Sigmoid colon (tissue), 6 donors: ENCODE measurements at regions not wholly inside any gene's neighbourhood (a gene's known extent, or its start where the extent isn't known, plus 50 kb on each side); places are given as distances from the start of the nearest gene placed in this dataset.
A peak's percentile ranks its signal among the peaks of the same experiment; 100 is the strongest.

Source experiments
- DNase-seq: peaks from one replicate; pipeline ENCODE4 v3.0.0-alpha.2; 2019
- H3K27ac ChIP-seq, 4 donors: fragments of 200-600 bp; sonication (generic); one replicate each; pipeline ENCODE4 v1.5.1; 2016 to 2019; ENCODE audit warnings: mild to moderate bottlenecking in 1 of 4
- H3K27me3 ChIP-seq, 3 donors: fragments of 200-600 bp; sonication (generic); one replicate each; pipeline ENCODE4 v1.5.1; 2019; ENCODE audit warnings: mild to moderate bottlenecking in 1 of 3
- H3K36me3 ChIP-seq, 4 donors: fragments of 200-600 bp; sonication (generic); one replicate each; pipeline ENCODE4 v1.5.1; 2016 to 2019
- H3K4me1 ChIP-seq, 4 donors: fragments of 200-600 bp; sonication (generic); one replicate each; pipeline ENCODE4 v1.5.1; 2017 to 2019
- H3K4me3 ChIP-seq, 4 donors: fragments of 200-600 bp; sonication (generic); one replicate each; pipeline ENCODE4 v1.5.1; 2017 to 2019; ENCODE audit warnings: mild to moderate bottlenecking in 2 of 4, moderate library complexity in 1 of 4
- H3K9me3 ChIP-seq, 4 donors: fragments of 200-600 bp in 3 of 4; sonication (generic) in 3 of 4; one replicate each; pipeline versions ENCODE4 v1.5.1 to v1.6.1; 2013 to 2019
- EP300 ChIP-seq, 4 donors: sonication (generic); formaldehyde crosslinking; IDR thresholded peaks; one replicate each; pipeline ENCODE4 v1.6.1; 2017; ENCODE audit warnings: antibody characterized with exemption in 4 of 4
- POLR2A ChIP-seq, 2 donors: fragments of 450-650 bp; IDR thresholded peaks; one replicate each; pipeline ENCODE4 v1.6.1; 2016; ENCODE audit warnings: antibody characterized with exemption in 2 of 2, mild to moderate bottlenecking in 2 of 2, moderate library complexity in 2 of 2
- POLR2AphosphoS5 ChIP-seq, 4 donors: sonication (generic); formaldehyde crosslinking; IDR thresholded peaks; one replicate each; pipeline ENCODE4 v1.6.1; 2017; ENCODE audit warnings: antibody characterized with exemption in 4 of 4
- WGBS, 2 donors: extraction: QIAGEN DNeasy Blood & Tissue Kit; methylation state at CpG; one replicate each; pipeline ENCODE4 v1.1.7; 2013; 5-methylcytosine and 5-hydroxymethylcytosine counted together
- intact Hi-C: fragments of 100-400 bp; cut with DNase I; formaldehyde crosslinking; loops from one replicate; pipeline ENCODE4 v1.15.1; 2023
- TF ChIP-seq, protein P1 (sequence below), 4 experiments: fragments of 450-650 bp in 3 of 4; fragments of 200-600 bp in 1 of 4; IDR thresholded peaks; one replicate each; pipeline ENCODE4 v1.5.1; 2016 to 2019; ENCODE audit warnings: antibody characterized with exemption in 4 of 4, mild to moderate bottlenecking in 3 of 4, moderate library complexity in 2 of 4
- donor health status: healthy with polysubstance abuse.
- donor health status: healthy.

DNA sequence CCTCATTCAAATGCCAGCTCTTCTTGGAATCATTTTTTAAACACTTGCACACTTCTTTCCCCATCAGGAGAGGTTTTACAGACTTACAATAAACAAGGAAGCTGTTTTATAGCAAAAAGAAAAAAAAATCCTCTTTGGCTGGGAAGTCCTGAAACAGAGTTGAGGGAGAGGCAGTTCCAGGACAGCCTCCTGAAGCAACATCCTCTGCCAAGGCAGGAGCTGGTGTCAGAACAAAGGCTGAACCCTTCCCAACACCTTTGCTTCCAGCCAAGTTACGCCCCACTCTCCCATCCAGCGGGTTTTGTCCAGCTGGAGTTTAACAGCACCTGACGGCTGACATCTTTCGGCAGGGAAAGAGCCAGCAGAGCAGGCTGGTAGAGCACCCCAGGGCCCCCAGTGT lies 287.8 kb downstream of the RRAGC start:
- intact Hi-C loops, result no loop called here
- peak overlapping the region in 1 of 4 donors; percentile 1 for H3K27ac ChIP-seq
- H3K27me3 ChIP-seq, result peaks cover 0 to 9% (median 0%) of the 10 kb centered on the region in 3 donors
- H3K4me3 ChIP-seq, result no peak overlapping the region
- DNase-seq, result no peak
- H3K4me1 ChIP-seq, result peaks cover 0 to 17% (median 11%) of the 10 kb centered on the region in 4 donors
- no peaks in the 10 kb centered on the region for H3K36me3 ChIP-seq
- 12 to 44% methylated on average over 4 of the region's 4 CpGs for WGBS, 2 donors
- no peaks in the 10 kb centered on the region for H3K9me3 ChIP-seq
- TF ChIP-seq, protein P1, sequence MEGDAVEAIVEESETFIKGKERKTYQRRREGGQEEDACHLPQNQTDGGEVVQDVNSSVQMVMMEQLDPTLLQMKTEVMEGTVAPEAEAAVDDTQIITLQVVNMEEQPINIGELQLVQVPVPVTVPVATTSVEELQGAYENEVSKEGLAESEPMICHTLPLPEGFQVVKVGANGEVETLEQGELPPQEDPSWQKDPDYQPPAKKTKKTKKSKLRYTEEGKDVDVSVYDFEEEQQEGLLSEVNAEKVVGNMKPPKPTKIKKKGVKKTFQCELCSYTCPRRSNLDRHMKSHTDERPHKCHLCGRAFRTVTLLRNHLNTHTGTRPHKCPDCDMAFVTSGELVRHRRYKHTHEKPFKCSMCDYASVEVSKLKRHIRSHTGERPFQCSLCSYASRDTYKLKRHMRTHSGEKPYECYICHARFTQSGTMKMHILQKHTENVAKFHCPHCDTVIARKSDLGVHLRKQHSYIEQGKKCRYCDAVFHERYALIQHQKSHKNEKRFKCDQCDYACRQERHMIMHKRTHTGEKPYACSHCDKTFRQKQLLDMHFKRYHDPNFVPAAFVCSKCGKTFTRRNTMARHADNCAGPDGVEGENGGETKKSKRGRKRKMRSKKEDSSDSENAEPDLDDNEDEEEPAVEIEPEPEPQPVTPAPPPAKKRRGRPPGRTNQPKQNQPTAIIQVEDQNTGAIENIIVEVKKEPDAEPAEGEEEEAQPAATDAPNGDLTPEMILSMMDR (IDR thresholded peaks at IDR 0.05), result no peak
- no peak for TF ChIP-seq EP300 (IDR thresholded peaks at IDR 0.05)
- no peak for TF ChIP-seq POLR2A (IDR thresholded peaks at IDR 0.05)
- TF ChIP-seq POLR2AphosphoS5 (IDR thresholded peaks at IDR 0.05), result peak in 2 of 4 donors; percentile 11 to 44

DNA sequence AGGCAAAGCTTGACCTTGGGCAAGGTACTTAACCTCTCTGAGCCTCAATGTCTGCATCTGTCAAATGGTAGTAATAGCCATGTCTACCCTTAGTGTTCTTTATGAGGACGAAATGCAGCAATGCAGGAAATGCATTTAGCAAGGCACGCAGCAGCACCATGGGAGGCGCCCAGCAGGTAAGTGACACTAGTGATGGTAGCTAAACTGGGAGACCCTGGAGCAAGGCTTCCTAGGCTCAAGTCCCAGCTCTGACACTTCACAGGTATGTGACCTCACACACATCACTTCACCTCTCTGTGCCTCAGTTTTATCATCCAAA lies 289.0 kb downstream of the RRAGC start:
- no peaks in the 10 kb centered on the region for H3K36me3 ChIP-seq
- TF ChIP-seq POLR2AphosphoS5 (IDR thresholded peaks at IDR 0.05), result no peak
- TF ChIP-seq EP300 (IDR thresholded peaks at IDR 0.05), result no peak
- TF ChIP-seq POLR2A (IDR thresholded peaks at IDR 0.05), result no peak
- 85 to 88% methylated on average over 3 of the region's 3 CpGs for WGBS, 2 donors
- no peaks in the 10 kb centered on the region for H3K27me3 ChIP-seq
- no peaks in the 10 kb centered on the region for H3K9me3 ChIP-seq
- DNase-seq, result no peak
- H3K27ac ChIP-seq, result no peak overlapping the region
- H3K4me1 ChIP-seq, result peaks cover 0 to 17% (median 11%) of the 10 kb centered on the region in 4 donors
- H3K4me3 ChIP-seq, result no peak overlapping the region
- intact Hi-C loops, result no loop called here

DNA sequence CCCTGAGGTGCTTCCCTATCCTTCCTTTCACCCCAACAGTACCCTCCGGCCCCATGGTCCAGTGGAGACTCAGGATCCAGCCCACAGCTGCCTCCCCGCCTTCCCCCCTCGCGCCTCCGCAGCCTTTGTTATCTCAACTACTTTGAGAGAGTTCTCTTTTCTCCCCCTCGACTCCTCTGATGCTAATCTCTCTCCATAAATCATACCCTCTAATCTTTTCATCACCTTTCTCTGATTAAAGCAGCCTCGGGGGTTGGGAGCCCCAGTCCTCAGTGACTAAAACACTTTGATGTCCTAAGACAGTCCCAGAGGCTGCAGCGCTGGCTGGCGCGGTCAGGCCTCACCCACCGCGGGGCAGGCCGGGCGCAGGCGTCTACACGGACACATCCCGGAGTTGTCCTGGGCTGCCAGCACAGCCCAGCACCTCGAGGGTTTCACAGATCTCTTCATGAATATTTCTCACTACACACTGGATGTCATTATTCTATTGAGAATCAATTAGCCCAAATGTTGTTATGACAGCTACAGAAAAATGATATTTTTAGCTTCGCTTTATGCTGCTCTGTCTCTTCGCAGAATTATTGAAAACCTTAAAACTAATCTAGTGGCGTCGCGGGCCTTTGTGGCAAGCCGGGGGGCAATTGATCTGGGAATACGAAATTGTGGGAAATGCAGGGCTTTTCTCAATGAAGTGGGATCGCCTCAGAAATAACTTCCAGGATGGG lies 289.5 kb downstream of the RRAGC start:
- H3K36me3 ChIP-seq, result no peaks in the 10 kb centered on the region
- no peaks in the 10 kb centered on the region for H3K27me3 ChIP-seq
- H3K4me3 ChIP-seq, result no peak overlapping the region
- TF ChIP-seq POLR2A (IDR thresholded peaks at IDR 0.05) (no peak), EP300 (IDR thresholded peaks at IDR 0.05) (no peak), POLR2AphosphoS5 (IDR thresholded peaks at IDR 0.05) (no peak)
- TF ChIP-seq, protein P1 (IDR thresholded peaks at IDR 0.05), result no peak
- intact Hi-C loops, result no loop called here
- H3K27ac ChIP-seq, result no peak overlapping the region
- DNase-seq, result no peak
- H3K4me1 ChIP-seq, result peaks cover 0 to 17% (median 11%) of the 10 kb centered on the region in 4 donors
- WGBS, 2 donors, result 57 to 62% methylated on average over 26 of the region's 26 CpGs
- H3K9me3 ChIP-seq, result no peaks in the 10 kb centered on the region

DNA sequence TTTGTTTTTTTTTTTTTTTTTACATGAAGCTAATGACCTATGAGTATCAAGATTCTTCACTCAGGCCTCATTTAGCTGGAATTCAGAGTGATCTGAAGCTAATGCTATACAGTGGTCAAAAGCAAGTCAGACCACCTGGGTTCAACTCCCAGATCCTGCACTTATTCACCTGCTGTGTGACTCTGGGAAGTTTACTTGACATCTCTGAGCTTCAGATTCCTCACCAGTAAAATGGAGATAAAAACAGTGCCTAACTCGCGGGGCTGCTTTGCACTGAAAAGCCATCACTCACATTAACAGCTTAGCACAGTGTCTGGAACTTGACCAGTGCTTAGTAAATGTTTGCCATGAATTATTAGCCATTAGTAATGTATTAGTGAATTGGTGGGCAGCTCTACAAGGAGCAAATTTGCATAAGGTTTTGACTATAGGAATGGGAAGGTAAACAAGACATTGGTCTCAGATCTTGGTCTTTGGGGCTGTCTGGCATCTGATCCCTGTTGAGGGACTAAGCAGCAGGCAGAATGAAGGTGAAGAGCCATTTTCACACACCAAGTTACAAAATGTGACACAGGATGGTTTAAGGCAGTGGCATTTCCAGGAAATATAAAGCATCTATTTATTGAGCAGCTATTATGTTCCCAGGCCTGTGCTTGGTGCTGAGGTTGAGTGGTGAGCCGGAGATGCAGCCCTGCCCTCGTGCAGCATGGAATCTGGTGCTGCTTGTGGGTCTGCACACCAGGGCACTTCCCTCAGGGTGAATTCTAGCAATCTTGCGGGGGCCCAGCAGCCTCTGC lies 291.3 kb downstream of the RRAGC start:
- Histone ChIP-seq H3K36me3 (no peaks in the 10 kb centered on the region), H3K27me3 (peaks cover 0 to 9% (median 0%) of the 10 kb centered on the region in 3 donors), H3K4me3 (no peak overlapping the region), H3K27ac (no peak overlapping the region), H3K9me3 (no peaks in the 10 kb centered on the region), H3K4me1 (peaks cover 0 to 17% (median 11%) of the 10 kb centered on the region in 4 donors)
- WGBS, 2 donors, result 88 to 89% methylated on average over 5 of the region's 5 CpGs
- intact Hi-C loops, result no loop called here
- TF ChIP-seq POLR2AphosphoS5 (IDR thresholded peaks at IDR 0.05) (no peak), EP300 (IDR thresholded peaks at IDR 0.05) (no peak), POLR2A (IDR thresholded peaks at IDR 0.05) (no peak)
- TF ChIP-seq, protein P1 (IDR thresholded peaks at IDR 0.05), result no peak
- DNase-seq, result no peak

- WGBS, 2 donors, result 70 to 88% methylated on average over 5 of the region's 5 CpGs
- H3K27me3 ChIP-seq, result peaks cover 0 to 9% (median 0%) of the 10 kb centered on the region in 3 donors
- H3K4me1 ChIP-seq, result peaks cover 0 to 17% (median 11%) of the 10 kb centered on the region in 4 donors
- no peak for TF ChIP-seq POLR2AphosphoS5 (IDR thresholded peaks at IDR 0.05)
- TF ChIP-seq EP300 (IDR thresholded peaks at IDR 0.05), result no peak
- TF ChIP-seq POLR2A (IDR thresholded peaks at IDR 0.05), result no peak
- TF ChIP-seq, protein P1 (IDR thresholded peaks at IDR 0.05), result no peak
- intact Hi-C loops, result no loop called here
- DNase-seq, result no peak
- H3K27ac ChIP-seq, result no peak overlapping the region
- no peaks in the 10 kb centered on the region for H3K36me3 ChIP-seq
- H3K4me3 ChIP-seq, result no peak overlapping the region
- H3K9me3 ChIP-seq, result no peaks in the 10 kb centered on the region
Measured at GRCh38 chr1:38567401-38567800, 292.2 kb downstream of the RRAGC start.
